IMR-90 (cell line): ENCODE measurements at regions not wholly inside any gene's neighbourhood (a gene's known extent, or its start where the extent isn't known, plus 50 kb on each side); places are given as distances from the start of the nearest gene placed in this dataset.
A peak's percentile ranks its signal among the peaks of the same experiment; 100 is the strongest.
"Not testable (repeated sequence)": the region's sequence is repeated elsewhere in the genome, so short reads cannot be mapped to it uniquely, and the experiment has no call there.

Experiments
- ATAC-seq: fragments of 200-7000 bp; cut with Tn5 transposase; 2 replicates; pipeline ENCODE4 v1.9.1; 2020; ENCODE audit warnings: low read depth, mild to moderate bottlenecking, moderate library complexity
- BruUV-seq: library from RNA; stranded (reverse); fragments of 400-500 nt; replicated peaks from 2 replicates; lab custom pipeline; 2021; lab: Mats Ljungman, UMichigan
- CTCF ChIA-PET: fragments of 300-600 bp; formaldehyde crosslinking; extraction: SDS; loops from one replicate; lab custom pipeline; 2021; ENCODE audit warnings: antibody characterized with exemption; lab: Yijun Ruan, JAX
- POLR2A ChIA-PET: fragments of 300-600 bp; sonication (Branson Sonifier 250); formaldehyde crosslinking; loops from one replicate; lab custom pipeline; 2022; ENCODE audit warnings: antibody characterized with exemption; ENCODE audit not compliant: unreplicated experiment; lab: Charles Lee
- DNase-seq: peaks from one replicate; pipeline ENCODE4 v3.0.0; 2013
- H2AFZ ChIP-seq: replicated peaks from 2 replicates; pipeline ENCODE3; 2013; ENCODE audit warnings: low read length, mild to moderate bottlenecking; ENCODE audit not compliant: poor library complexity
- H2AK5ac ChIP-seq: 2 replicates; pipeline ENCODE4 v1.6.1; 2013; ENCODE audit warnings: low read depth, low read length, inconsistent platforms
- H2AK9ac ChIP-seq: replicated peaks from 2 replicates; pipeline ENCODE3; 2013; ENCODE audit warnings: mild to moderate bottlenecking, low read depth, low read length, moderate library complexity; ENCODE audit not compliant: poor library complexity
- H2BK120ac ChIP-seq: 2 replicates; pipeline ENCODE4 v1.6.1; 2013; ENCODE audit warnings: low read depth, low read length, inconsistent platforms
- H2BK15ac ChIP-seq: 3 replicates; pipeline ENCODE4 v1.6.1; 2013; ENCODE audit warnings: low read depth, low read length, inconsistent platforms
- H2BK20ac ChIP-seq: 2 replicates; pipeline ENCODE4 v1.6.1; 2013; ENCODE audit warnings: low read depth, mild to moderate bottlenecking, inconsistent platforms, low read length, moderate library complexity
- H2BK5ac ChIP-seq: 2 replicates; pipeline ENCODE4 v1.6.1; 2013; ENCODE audit warnings: mild to moderate bottlenecking, low read depth, low read length, inconsistent platforms; ENCODE audit not compliant: poor library complexity, severe bottlenecking
- H3K14ac ChIP-seq: replicated peaks from 2 replicates; pipeline ENCODE4 v1.6.1; 2013; ENCODE audit warnings: low read depth, low read length, inconsistent platforms
- H3K18ac ChIP-seq: 2 replicates; pipeline ENCODE4 v1.6.1; 2013; ENCODE audit warnings: low read depth, low read length, control low read depth
- H3K23ac ChIP-seq: 2 replicates; pipeline ENCODE4 v1.6.1; 2013; ENCODE audit warnings: low read depth, low read length, inconsistent platforms
- H3K27ac ChIP-seq: 2 replicates; pipeline ENCODE4 v1.5.1; 2013; ENCODE audit warnings: mild to moderate bottlenecking, control low read depth, low read length; ENCODE audit not compliant: insufficient read depth
- H3K27me3 ChIP-seq: 2 replicates; pipeline ENCODE4 v1.6.1; 2013; ENCODE audit warnings: low read length; ENCODE audit not compliant: control insufficient read depth, insufficient read depth
- H3K36me3 ChIP-seq: 2 replicates; pipeline ENCODE4 v1.6.1; 2013; ENCODE audit warnings: low read length, mixed read lengths; ENCODE audit not compliant: control insufficient read depth, insufficient read depth
- H3K4ac ChIP-seq: 2 replicates; pipeline ENCODE4 v1.6.1; 2013; ENCODE audit warnings: low read depth, low read length, inconsistent platforms
- H3K4me1 ChIP-seq: 2 replicates; pipeline ENCODE4 v1.6.1; 2013; ENCODE audit warnings: low read length, mixed read lengths; ENCODE audit not compliant: control insufficient read depth, insufficient read depth
- H3K4me2 ChIP-seq: 2 replicates; pipeline ENCODE4 v1.6.1; 2013; ENCODE audit warnings: low read depth, mild to moderate bottlenecking, control low read depth, low read length, moderate library complexity
- H3K4me3 ChIP-seq: 2 replicates; pipeline ENCODE4 v1.5.1; 2013; ENCODE audit warnings: low read depth, mild to moderate bottlenecking, control low read depth, low read length, moderate library complexity; ENCODE audit not compliant: insufficient read depth
- H3K56ac ChIP-seq: 2 replicates; pipeline ENCODE4 v1.6.1; 2013; ENCODE audit warnings: low read length, inconsistent platforms; ENCODE audit not compliant: insufficient read depth; ENCODE audit errors: extremely low read depth
- H3K79me1 ChIP-seq, 2 experiments: 2 replicates each; pipeline ENCODE4 v1.6.1; 2013; ENCODE audit warnings: low read length in 2 of 2, inconsistent platforms in 1 of 2, low read depth in 1 of 2
- H3K9ac ChIP-seq: 2 replicates; pipeline ENCODE4 v1.6.1; 2013; ENCODE audit warnings: low read depth, low read length, control low read depth
- H3K9me1 ChIP-seq: 2 replicates; pipeline ENCODE4 v1.6.1; 2013; ENCODE audit warnings: low read length, inconsistent platforms; ENCODE audit not compliant: insufficient read depth
- H3K9me3 ChIP-seq: 2 replicates; pipeline ENCODE4 v1.6.1; 2013; ENCODE audit warnings: low read length; ENCODE audit not compliant: control insufficient read depth, insufficient read depth
- H4K20me1 ChIP-seq: 2 replicates; pipeline ENCODE4 v1.6.1; 2013; ENCODE audit warnings: low read length, inconsistent platforms; ENCODE audit not compliant: insufficient read depth
- H4K5ac ChIP-seq: 2 replicates; pipeline ENCODE4 v1.6.1; 2013; ENCODE audit warnings: mild to moderate bottlenecking, low read depth, low read length, control low read depth
- H4K8ac ChIP-seq, 2 experiments: 2 replicates each; pipeline ENCODE4 v1.6.1; 2013; ENCODE audit warnings: low read depth in 2 of 2, low read length in 2 of 2, control low read depth in 1 of 2, inconsistent platforms in 1 of 2
- H4K91ac ChIP-seq: 2 replicates; pipeline ENCODE4 v1.6.1; 2013; ENCODE audit warnings: low read depth, low read length, inconsistent platforms; ENCODE audit not compliant: insufficient read depth
- WGBS, 2 experiments: methylation state at CpG; one replicate each; pipeline versions ENCODE4 v1.1.5 to v1.1.7; 2013; ENCODE audit warnings: missing lambda C conversion rate in 2 of 2; ENCODE audit not compliant: insufficient read length in 1 of 2; ENCODE audit errors: extremely low coverage in 2 of 2; 5-methylcytosine and 5-hydroxymethylcytosine counted together
- dilution Hi-C: fragments of 300-500 bp; cut with HindIII; formaldehyde crosslinking; loops from one replicate; pipeline ENCODE4 v1.14.3; 2018; ENCODE audit warnings: low sequenced_read_pairs; ENCODE audit not compliant: unreplicated experiment
- in situ Hi-C: fragments of 300-500 bp; cut with MboI; formaldehyde crosslinking; loops from 3 replicates; pipeline ENCODE4 v1.14.3; 2019; ENCODE audit warnings: low sequenced_read_pairs, inconsistent platforms, mixed read lengths
- intact Hi-C: fragments of 100-400 bp; cut with micrococcal nuclease; formaldehyde crosslinking; loops from 2 replicates; pipeline ENCODE4 v1.10.0; 2022

DNA sequence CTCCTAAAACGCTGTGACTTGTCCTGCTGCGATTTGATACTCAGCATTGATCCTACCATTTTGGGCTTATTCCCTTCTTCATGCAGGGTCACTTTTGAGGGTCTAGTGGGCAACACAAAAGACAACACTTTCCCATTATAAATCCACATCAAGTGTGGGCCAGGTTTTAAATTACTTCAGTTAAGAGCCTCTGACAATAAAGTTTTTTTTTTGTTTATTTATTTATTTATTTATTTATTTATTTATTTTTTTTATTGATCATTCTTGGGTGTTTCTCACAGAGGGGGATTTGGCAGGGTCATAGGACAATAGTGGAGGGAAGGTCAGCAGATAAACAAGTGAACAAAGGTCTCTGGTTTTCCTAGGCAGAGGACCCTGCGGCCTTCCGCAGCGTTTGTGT lies 176.2 kb upstream of the FBXL17 start:
- peak overlapping the region; percentile 37; the same call in 1 of the 2 replicates for H3K14ac ChIP-seq
- in situ Hi-C loops, CTCF ChIA-PET: not testable (repeated sequence)

More for the DNA sequence above, 176.2 kb upstream of the FBXL17 start:
- H3K4me1 ChIP-seq, H3K56ac ChIP-seq, H2AFZ ChIP-seq, ATAC-seq, H3K27ac ChIP-seq, H3K4me2 ChIP-seq, H3K9me1 ChIP-seq, H4K8ac ChIP-seq, H4K91ac ChIP-seq, H3K4ac ChIP-seq, H3K27me3 ChIP-seq, DNase-seq, H2AK9ac ChIP-seq, BruUV-seq, H3K9me3 ChIP-seq, dilution Hi-C loops, H4K20me1 ChIP-seq, H3K23ac ChIP-seq, intact Hi-C loops, H3K79me1 ChIP-seq, H3K4me3 ChIP-seq, H3K9ac ChIP-seq, POLR2A ChIA-PET, H3K36me3 ChIP-seq: not testable (repeated sequence)
- Histone ChIP-seq H2AK5ac (peak overlapping the region; percentile 56; the same call in 1 of the 2 replicates), H2BK20ac (peak overlapping the region; percentile 66), H4K5ac (peak overlapping the region; percentile 12; the same call in 1 of the 2 replicates), H2BK120ac (peak overlapping the region; percentile 57; the same call in 1 of the 2 replicates), H2BK15ac (peak overlapping the region; percentile 77; the same call in 2 of the 3 replicates), H3K18ac (peak overlapping the region; percentile 83; the same call in 1 of the 2 replicates), H2BK5ac (peak overlapping the region; percentile 13)
- no CpG with 5 or more reads among the region's 5 CpGs for WGBS, 2 experiments
